ENCODE measurements at regions not wholly inside any gene's neighbourhood (a gene's known extent, or its start where the extent isn't known, plus 50 kb on each side); places are given as distances from the start of the nearest gene placed in this dataset.
A peak's percentile ranks its signal among the peaks of the same experiment; 100 is the strongest.

DNA sequence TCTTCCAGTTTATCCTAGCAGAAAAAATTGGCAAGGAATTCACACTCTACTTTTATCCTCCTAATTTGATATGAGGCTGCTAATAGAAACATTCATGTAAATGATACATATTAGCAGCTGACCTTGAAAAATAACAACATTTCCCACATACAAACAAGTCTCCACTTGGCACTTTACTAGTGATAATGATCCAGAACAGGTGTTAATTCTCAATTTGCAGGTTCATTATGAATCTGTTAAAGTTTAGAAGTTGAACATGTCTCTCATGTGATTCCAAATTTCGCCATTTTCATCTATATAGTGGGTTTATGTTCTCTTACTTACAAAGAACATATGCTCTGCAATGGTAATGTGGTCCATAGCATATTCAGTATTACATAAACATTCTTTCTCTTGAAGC is 1396.8 kb upstream of the LRRTM3 start:
- Histone ChIP-seq H3K9ac (ENCODE audit: low read depth, low read length) (no peak overlapping the region), H3K4me3 (ENCODE audit: low read length) (no peak overlapping the region), H3K27me3 (ENCODE audit: insufficient read depth, low read length) (no peaks in the 10 kb centered on the region), H3K36me3 (ENCODE audit: insufficient read depth, low read depth, low read length) (no peaks in the 10 kb centered on the region), H3K9me3 (ENCODE audit: insufficient read depth, low read depth, low read length) (no peaks in the 10 kb centered on the region), H3K4me1 (ENCODE audit: insufficient read depth, low read length) (no peaks in the 10 kb centered on the region), H3K27ac (ENCODE audit: low read length) (no peak overlapping the region)

DNA sequence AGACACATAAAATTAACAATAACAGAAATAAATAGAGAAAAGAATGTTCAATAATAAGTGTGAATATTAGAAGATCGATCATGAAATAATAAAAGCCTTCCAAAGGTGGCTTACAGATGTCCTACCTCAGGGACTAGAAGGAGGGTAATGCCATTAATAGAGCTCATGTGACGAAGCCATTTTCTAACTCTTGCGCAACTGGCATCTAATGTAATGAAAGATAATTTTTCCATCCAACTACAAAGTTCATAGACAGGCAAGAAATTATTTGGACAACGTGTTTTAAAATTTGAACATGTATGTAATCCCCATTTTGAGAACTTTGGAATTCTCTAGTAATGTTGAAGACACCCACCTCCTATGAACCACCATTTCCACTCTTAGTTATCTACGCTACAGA is 1394.3 kb upstream of the LRRTM3 start:
- Histone ChIP-seq H3K36me3 (ENCODE audit: insufficient read depth, low read depth, low read length) (no peaks in the 10 kb centered on the region), H3K27me3 (ENCODE audit: insufficient read depth, low read length) (no peaks in the 10 kb centered on the region), H3K4me3 (ENCODE audit: low read length) (no peak overlapping the region), H3K4me1 (ENCODE audit: insufficient read depth, low read length) (no peaks in the 10 kb centered on the region), H3K9me3 (ENCODE audit: insufficient read depth, low read depth, low read length) (no peaks in the 10 kb centered on the region), H3K27ac (ENCODE audit: low read length) (no peak overlapping the region), H3K9ac (ENCODE audit: low read depth, low read length) (no peak overlapping the region)

DNA sequence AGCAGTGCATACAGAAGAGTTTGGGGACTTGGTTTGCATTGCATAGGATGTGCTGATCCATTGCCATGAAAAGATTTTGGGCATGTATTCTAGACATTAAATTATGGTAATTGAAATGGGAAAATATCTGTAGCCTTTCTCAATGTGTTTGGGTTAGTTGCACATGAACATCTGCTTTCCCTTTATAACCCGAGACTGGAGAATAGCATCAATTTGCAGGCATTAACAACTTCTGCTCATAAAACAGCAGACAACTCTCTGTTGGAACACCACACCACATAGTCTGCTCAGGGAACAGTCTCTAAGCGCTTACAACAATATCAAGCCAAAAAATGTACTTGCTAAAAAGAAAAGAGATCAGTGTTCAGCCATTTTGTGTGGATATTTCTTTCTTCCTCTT is 1391.1 kb upstream of the LRRTM3 start:
- no peaks in the 10 kb centered on the region for H3K36me3 ChIP-seq (ENCODE audit: insufficient read depth, low read depth, low read length)
- H3K9me3 ChIP-seq (ENCODE audit: insufficient read depth, low read depth, low read length), result no peaks in the 10 kb centered on the region
- no peak overlapping the region for H3K4me3 ChIP-seq (ENCODE audit: low read length)
- H3K27ac ChIP-seq (ENCODE audit: low read length), result no peak overlapping the region
- H3K9ac ChIP-seq (ENCODE audit: low read depth, low read length), result no peak overlapping the region
- no peaks in the 10 kb centered on the region for H3K27me3 ChIP-seq (ENCODE audit: insufficient read depth, low read length)
- H3K4me1 ChIP-seq (ENCODE audit: insufficient read depth, low read length), result no peaks in the 10 kb centered on the region

DNA sequence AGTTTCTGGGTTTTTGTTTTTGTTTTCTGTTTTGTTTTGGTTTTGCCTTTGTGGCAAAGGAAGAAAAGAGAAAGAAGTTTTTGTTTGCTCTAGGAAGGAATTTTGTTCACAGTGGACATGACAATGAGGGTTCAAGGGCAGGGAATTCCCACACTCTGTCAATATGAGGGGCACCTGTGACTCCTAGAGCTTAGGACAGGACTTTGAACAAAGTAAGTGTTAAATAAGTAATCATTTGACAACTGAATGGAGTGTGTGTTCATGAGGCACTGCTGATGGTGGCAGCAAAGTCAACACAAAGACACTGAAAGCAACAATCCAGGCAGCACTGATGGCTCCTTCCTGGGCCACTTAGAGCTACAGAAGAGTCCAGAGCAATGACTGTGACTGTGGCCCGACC is 1381.1 kb upstream of the LRRTM3 start:
- Histone ChIP-seq H3K27me3 (ENCODE audit: insufficient read depth, low read length) (no peaks in the 10 kb centered on the region), H3K9me3 (ENCODE audit: insufficient read depth, low read depth, low read length) (no peaks in the 10 kb centered on the region), H3K4me1 (ENCODE audit: insufficient read depth, low read length) (no peaks in the 10 kb centered on the region), H3K36me3 (ENCODE audit: insufficient read depth, low read depth, low read length) (no peaks in the 10 kb centered on the region), H3K9ac (ENCODE audit: low read depth, low read length) (no peak overlapping the region), H3K27ac (ENCODE audit: low read length) (no peak overlapping the region), H3K4me3 (ENCODE audit: low read length) (no peak overlapping the region)

DNA sequence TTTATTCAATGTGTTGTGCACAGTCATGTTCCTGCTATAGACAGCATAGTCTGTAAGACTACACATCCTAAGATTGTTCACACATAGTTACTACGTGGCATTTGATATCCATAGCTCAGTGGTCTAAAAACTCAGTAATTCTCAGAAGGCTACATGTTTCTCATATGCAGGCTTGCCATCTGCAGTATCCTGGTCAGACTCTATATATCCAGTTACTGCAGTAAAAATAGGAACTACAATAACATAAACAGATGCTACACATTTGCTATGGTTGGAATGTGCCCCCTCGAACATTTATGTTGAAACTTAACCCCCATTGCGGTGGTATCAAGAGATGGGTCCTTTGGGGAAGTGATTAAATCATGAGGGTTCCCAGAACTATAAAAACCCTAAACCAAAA is 1377.8 kb upstream of the LRRTM3 start:
- H3K9me3 ChIP-seq (ENCODE audit: insufficient read depth, low read depth, low read length), result no peaks in the 10 kb centered on the region
- H3K36me3 ChIP-seq (ENCODE audit: insufficient read depth, low read depth, low read length), result no peaks in the 10 kb centered on the region
- no peak overlapping the region for H3K27ac ChIP-seq (ENCODE audit: low read length)
- H3K27me3 ChIP-seq (ENCODE audit: insufficient read depth, low read length), result no peaks in the 10 kb centered on the region
- no peak overlapping the region for H3K4me3 ChIP-seq (ENCODE audit: low read length)
- H3K4me1 ChIP-seq (ENCODE audit: insufficient read depth, low read length), result no peaks in the 10 kb centered on the region
- no peak overlapping the region for H3K9ac ChIP-seq (ENCODE audit: low read depth, low read length)

DNA sequence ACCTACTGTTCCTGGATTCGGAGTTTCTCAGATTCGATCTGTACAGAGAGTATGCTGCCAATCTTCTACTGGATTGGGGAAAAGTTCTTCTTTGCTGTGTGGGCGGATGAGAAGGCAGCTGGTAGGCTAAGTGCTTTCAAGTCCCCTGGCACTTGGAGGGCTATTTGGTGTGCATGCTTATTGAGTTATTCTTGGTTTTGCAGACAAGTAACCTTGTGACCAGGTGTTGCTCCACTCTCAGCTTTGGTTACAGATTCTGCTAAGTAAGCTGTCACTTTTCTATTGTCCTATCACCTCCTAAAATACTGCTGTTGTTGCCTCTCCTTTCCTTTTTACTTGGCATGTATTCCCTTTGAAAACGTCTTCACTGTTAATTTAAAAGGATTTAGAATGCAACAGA is 1375.1 kb upstream of the LRRTM3 start:
- Histone ChIP-seq H3K9ac (ENCODE audit: low read depth, low read length) (no peak overlapping the region), H3K4me1 (ENCODE audit: insufficient read depth, low read length) (no peaks in the 10 kb centered on the region), H3K9me3 (ENCODE audit: insufficient read depth, low read depth, low read length) (no peaks in the 10 kb centered on the region), H3K27me3 (ENCODE audit: insufficient read depth, low read length) (no peaks in the 10 kb centered on the region), H3K36me3 (ENCODE audit: insufficient read depth, low read depth, low read length) (no peaks in the 10 kb centered on the region), H3K4me3 (ENCODE audit: low read length) (no peak overlapping the region), H3K27ac (ENCODE audit: low read length) (no peak overlapping the region)

DNA sequence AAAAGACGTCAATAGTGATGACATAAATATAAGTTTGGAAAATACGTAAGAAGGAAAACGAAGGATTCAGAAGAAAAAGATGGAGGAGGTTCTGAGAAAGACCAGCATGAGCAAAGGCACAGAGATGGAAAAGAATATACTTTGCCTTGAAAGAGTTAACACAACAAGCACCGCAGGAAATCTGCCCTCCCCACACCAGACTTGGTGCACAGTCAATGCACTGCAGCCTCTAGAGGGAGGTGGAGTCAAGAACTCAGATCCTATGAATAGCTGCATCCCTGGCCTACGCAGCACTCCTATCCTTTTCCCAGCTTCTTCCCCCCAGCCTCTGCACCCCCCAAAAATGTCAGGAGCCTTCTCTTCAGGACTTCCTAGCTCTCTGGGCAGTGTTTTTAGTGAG is 1370.6 kb upstream of the LRRTM3 start:
- Histone ChIP-seq H3K4me1 (ENCODE audit: insufficient read depth, low read length) (no peaks in the 10 kb centered on the region), H3K27me3 (ENCODE audit: insufficient read depth, low read length) (no peaks in the 10 kb centered on the region), H3K36me3 (ENCODE audit: insufficient read depth, low read depth, low read length) (no peaks in the 10 kb centered on the region), H3K9me3 (ENCODE audit: insufficient read depth, low read depth, low read length) (no peaks in the 10 kb centered on the region), H3K4me3 (ENCODE audit: low read length) (no peak overlapping the region), H3K9ac (ENCODE audit: low read depth, low read length) (no peak overlapping the region), H3K27ac (ENCODE audit: low read length) (no peak overlapping the region)

DNA sequence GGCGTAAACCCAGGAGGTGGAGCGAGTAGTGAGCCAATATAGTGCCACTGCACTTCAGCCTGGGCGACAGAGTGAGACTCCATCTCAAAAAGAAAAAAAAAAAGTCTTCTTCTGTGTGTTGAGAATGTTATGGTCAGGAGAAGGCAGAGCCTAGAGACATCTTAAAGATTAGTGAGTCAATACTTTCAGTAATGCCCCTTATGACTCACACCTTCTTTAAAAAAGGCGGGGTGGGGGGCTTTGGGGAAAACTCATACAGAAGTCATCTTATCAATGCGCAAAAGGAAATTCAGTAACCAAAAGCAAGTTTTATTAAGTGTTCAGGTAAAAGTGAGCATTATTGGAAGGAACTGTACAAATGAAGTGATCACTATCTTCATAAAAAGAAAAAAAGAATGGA is 1369.8 kb upstream of the LRRTM3 start:
- no peaks in the 10 kb centered on the region for H3K27me3 ChIP-seq (ENCODE audit: insufficient read depth, low read length)
- no peak overlapping the region for H3K9ac ChIP-seq (ENCODE audit: low read depth, low read length)
- no peak overlapping the region for H3K4me3 ChIP-seq (ENCODE audit: low read length)
- H3K27ac ChIP-seq (ENCODE audit: low read length), result no peak overlapping the region
- no peaks in the 10 kb centered on the region for H3K36me3 ChIP-seq (ENCODE audit: insufficient read depth, low read depth, low read length)
- no peaks in the 10 kb centered on the region for H3K4me1 ChIP-seq (ENCODE audit: insufficient read depth, low read length)
- no peaks in the 10 kb centered on the region for H3K9me3 ChIP-seq (ENCODE audit: insufficient read depth, low read depth, low read length)

DNA sequence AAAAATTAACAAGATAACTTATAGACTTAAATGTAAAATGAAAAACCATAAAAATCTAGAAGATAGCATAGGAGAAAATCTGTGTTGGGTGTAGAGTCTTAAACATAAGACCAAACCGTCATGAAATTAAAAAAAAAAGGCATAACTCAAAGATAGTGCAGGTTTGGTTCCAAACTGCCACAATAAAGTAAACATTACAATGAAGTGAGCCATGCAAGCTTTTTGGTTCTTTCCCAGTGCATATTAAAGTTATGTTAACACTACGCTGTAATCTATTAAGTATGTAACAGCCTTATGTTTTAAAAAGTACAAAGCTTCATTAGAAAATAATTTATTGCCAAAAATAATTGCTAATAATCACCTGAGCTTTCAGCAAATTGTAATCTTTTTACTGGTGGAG is 1366.5 kb upstream of the LRRTM3 start:
- no peaks in the 10 kb centered on the region for H3K36me3 ChIP-seq (ENCODE audit: insufficient read depth, low read depth, low read length)
- no peaks in the 10 kb centered on the region for H3K4me1 ChIP-seq (ENCODE audit: insufficient read depth, low read length)
- no peak overlapping the region for H3K27ac ChIP-seq (ENCODE audit: low read length)
- no peaks in the 10 kb centered on the region for H3K9me3 ChIP-seq (ENCODE audit: insufficient read depth, low read depth, low read length)
- H3K4me3 ChIP-seq (ENCODE audit: low read length), result no peak overlapping the region
- H3K9ac ChIP-seq (ENCODE audit: low read depth, low read length), result no peak overlapping the region
- no peaks in the 10 kb centered on the region for H3K27me3 ChIP-seq (ENCODE audit: insufficient read depth, low read length)

DNA sequence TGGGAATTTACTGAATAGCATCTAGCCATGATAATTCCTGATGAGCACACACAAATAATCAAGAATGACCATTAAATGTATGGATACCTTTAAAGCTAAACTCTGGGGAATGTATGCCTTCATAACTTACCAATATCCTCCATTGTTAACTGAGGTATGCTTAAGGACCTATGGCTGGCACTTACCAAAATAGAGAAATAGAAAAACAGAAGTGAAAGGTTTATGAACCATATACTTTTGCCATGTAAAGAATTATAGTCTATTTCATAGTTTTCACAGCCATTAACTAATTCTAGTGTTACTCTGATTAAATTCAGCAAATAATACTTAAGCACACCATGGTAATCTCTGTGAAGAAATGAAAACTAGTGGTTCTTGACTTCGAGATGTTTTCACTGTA is 1360.6 kb upstream of the LRRTM3 start:
- Histone ChIP-seq H3K9me3 (ENCODE audit: insufficient read depth, low read depth, low read length) (no peaks in the 10 kb centered on the region), H3K4me1 (ENCODE audit: insufficient read depth, low read length) (no peaks in the 10 kb centered on the region), H3K36me3 (ENCODE audit: insufficient read depth, low read depth, low read length) (no peaks in the 10 kb centered on the region), H3K27me3 (ENCODE audit: insufficient read depth, low read length) (no peaks in the 10 kb centered on the region), H3K4me3 (ENCODE audit: low read length) (no peak overlapping the region), H3K9ac (ENCODE audit: low read depth, low read length) (no peak overlapping the region), H3K27ac (ENCODE audit: low read length) (no peak overlapping the region)

DNA sequence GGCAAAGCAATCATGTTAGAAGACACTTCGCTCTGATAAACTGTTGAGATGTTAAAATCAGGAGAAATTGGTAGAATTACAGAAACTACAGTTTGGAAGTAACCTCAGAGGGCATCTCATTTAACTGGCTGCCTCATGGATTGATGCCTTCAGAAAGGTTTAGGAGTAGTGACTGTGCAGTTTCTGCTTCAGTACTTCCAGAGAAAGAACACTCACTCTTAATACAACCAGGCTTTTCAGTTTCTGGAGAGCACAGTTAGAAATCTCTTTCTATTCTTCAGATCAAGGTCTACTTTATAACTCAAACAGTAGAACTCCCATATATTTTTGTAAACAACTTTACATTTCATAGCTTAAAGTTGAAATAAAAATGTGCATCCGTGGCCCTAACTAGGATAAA is 1358.9 kb upstream of the LRRTM3 start:
- no peaks in the 10 kb centered on the region for H3K36me3 ChIP-seq (ENCODE audit: insufficient read depth, low read depth, low read length)
- no peaks in the 10 kb centered on the region for H3K27me3 ChIP-seq (ENCODE audit: insufficient read depth, low read length)
- H3K27ac ChIP-seq (ENCODE audit: low read length), result no peak overlapping the region
- no peaks in the 10 kb centered on the region for H3K4me1 ChIP-seq (ENCODE audit: insufficient read depth, low read length)
- H3K4me3 ChIP-seq (ENCODE audit: low read length), result no peak overlapping the region
- H3K9ac ChIP-seq (ENCODE audit: low read depth, low read length), result no peak overlapping the region
- H3K9me3 ChIP-seq (ENCODE audit: insufficient read depth, low read depth, low read length), result no peaks in the 10 kb centered on the region

DNA sequence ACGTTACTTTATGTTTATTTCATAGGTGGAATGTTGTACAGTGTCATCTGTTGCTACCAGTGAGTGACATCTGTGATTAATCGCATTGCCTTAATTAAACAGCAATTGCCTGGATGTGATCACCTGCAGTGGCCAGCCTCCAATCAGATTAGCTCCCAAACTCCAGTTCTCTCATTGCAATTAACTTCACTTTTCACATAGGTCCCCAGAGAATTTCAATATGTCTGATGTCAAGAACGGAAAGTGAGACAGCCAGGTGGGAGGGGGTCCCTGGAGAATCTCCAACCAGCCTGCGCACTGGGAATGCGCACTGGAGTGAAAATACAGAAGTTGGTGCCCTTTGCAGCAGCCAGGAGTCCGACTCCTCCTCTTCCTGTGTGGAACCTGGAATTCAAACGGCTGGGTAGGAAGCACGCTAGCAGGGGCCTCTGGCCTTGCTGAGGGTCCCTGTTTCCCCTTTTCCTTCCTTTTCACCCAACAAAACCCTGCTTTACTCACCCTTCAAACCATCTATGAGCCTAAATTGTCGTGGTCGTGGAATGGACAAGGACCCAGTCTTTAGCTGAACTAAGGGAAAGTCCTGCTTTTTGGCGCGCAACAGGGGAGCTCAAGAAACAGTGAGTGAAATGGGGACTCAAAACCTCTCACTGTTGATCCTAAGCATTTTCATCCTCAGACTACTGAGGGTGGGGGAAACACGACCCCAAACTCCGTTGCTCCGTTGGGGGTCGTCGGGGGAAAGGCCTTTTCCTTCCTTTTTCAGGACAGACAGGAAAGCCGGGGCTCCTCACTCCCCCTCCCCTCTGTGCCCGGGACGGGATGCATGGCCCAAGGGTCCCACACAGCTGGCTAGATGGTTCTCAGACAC is 1355.5 kb upstream of the LRRTM3 start:
- no peaks in the 10 kb centered on the region for H3K4me1 ChIP-seq (ENCODE audit: insufficient read depth, low read length)
- H3K9me3 ChIP-seq (ENCODE audit: insufficient read depth, low read depth, low read length), result no peaks in the 10 kb centered on the region
- no peaks in the 10 kb centered on the region for H3K27me3 ChIP-seq (ENCODE audit: insufficient read depth, low read length)
- no peaks in the 10 kb centered on the region for H3K36me3 ChIP-seq (ENCODE audit: insufficient read depth, low read depth, low read length)
- H3K4me3 ChIP-seq (ENCODE audit: low read length), result peak overlapping the region; percentile 63
- H3K27ac ChIP-seq (ENCODE audit: low read length), result no peak overlapping the region
- peak overlapping the region; percentile 68; the same call in 1 of the 2 replicates for H3K9ac ChIP-seq (ENCODE audit: low read depth, low read length)

Measured in iPS-20b (cell line).